ENCODE measurements at regions not wholly inside any gene's neighbourhood (a gene's known extent, or its start where the extent isn't known, plus 50 kb on each side); places are given as distances from the start of the nearest gene placed in this dataset.

GRCh38 chr2:196546151-196546919 lies 93.2 kb upstream of the CCDC150 start:
- DNase-seq = no peak

- DNase-seq = no peak
These were observed 90.5 kb upstream of the CCDC150 start for GRCh38 chr2:196549052-196549451.

- DNase-seq = no peak
These were observed 88.5 kb upstream of the CCDC150 start for GRCh38 chr2:196551014-196551413.

- DNase-seq = no peak
These were observed 84.4 kb upstream of the CCDC150 start for GRCh38 chr2:196555161-196555560.

- no peak for DNase-seq
These were observed 83.8 kb upstream of the CCDC150 start for GRCh38 chr2:196555726-196556125.

- no peak for DNase-seq
These were observed 81.0 kb upstream of the CCDC150 start for GRCh38 chr2:196558497-196558896.

- no peak for DNase-seq
These were observed 75.6 kb upstream of the CCDC150 start for GRCh38 chr2:196563876-196564275.

GRCh38 chr2:196565106-196565765 lies 74.3 kb upstream of the CCDC150 start:
- DNase-seq = no peak

GRCh38 chr2:196565982-196566381 lies 73.5 kb upstream of the CCDC150 start:
- DNase-seq = no peak

GRCh38 chr2:196566961-196567666 lies 72.4 kb upstream of the CCDC150 start:
- DNase-seq = no peak

GRCh38 chr2:196568506-196568905 lies 71.0 kb upstream of the CCDC150 start:
- DNase-seq = no peak

- no peak for DNase-seq
These were observed 54.6 kb upstream of the CCDC150 start for GRCh38 chr2:196584903-196585302.

GRCh38 chr2:196586511-196586991 lies 53.0 kb upstream of the CCDC150 start:
- DNase-seq = no peak

- DNase-seq = no peak
These were observed 52.5 kb upstream of the CCDC150 start for GRCh38 chr2:196587056-196587455.

GRCh38 chr2:196587739-196588138 lies 51.8 kb upstream of the CCDC150 start:
- no peak for DNase-seq

- no peak for DNase-seq
These were observed 50.1 kb upstream of the CCDC150 start for GRCh38 chr2:196589419-196589818.

All from activated T-cell treated with anti-CD3 and anti-CD28 coated beads, Interleukin-2, amount 50 U/mL, for 1 hour (primary cell).